Esophagus squamous epithelium (tissue), 5 donors: ENCODE measurements at regions not wholly inside any gene's neighbourhood (a gene's known extent, or its start where the extent isn't known, plus 50 kb on each side); places are given as distances from the start of the nearest gene placed in this dataset.

Experiments
- DNase-seq: peaks from one replicate; lab custom pipeline; 2025; lab: John Stamatoyannopoulos, UW
- H3K27ac ChIP-seq, 4 donors: fragments of 200-600 bp; sonication (generic); one replicate each; pipeline ENCODE4 v1.5.1; 2016 to 2019; ENCODE audit warnings: mild to moderate bottlenecking in 1 of 4
- H3K27me3 ChIP-seq, 4 donors: fragments of 200-600 bp; sonication (generic); 1 replicate in 3 of 4; 2 replicates in 1 of 4; pipeline versions ENCODE4 v1.5.1 to v1.6.0; 2017 to 2021; ENCODE audit warnings: antibody characterized with exemption in 1 of 4
- H3K36me3 ChIP-seq, 3 donors: fragments of 200-600 bp; sonication (generic); one replicate each; pipeline ENCODE4 v1.5.1; 2016 to 2019
- H3K4me1 ChIP-seq, 3 donors: fragments of 200-600 bp; sonication (generic); one replicate each; pipeline ENCODE4 v1.5.1; 2017 to 2019
- H3K4me3 ChIP-seq, 4 donors: fragments of 200-600 bp; sonication (generic); 1 replicate in 3 of 4; 2 replicates in 1 of 4; pipeline ENCODE4 v1.5.1; 2016 to 2019; ENCODE audit warnings: mild to moderate bottlenecking in 2 of 4, moderate library complexity in 1 of 4
- H3K9me3 ChIP-seq, 3 donors: fragments of 200-600 bp; sonication (generic); one replicate each; pipeline ENCODE4 v1.5.1; 2016 to 2019
- POLR2A ChIP-seq, 4 donors: fragments of 450-650 bp; IDR thresholded peaks; one replicate each; pipeline ENCODE4 v1.6.1; 2017; ENCODE audit warnings: antibody characterized with exemption in 4 of 4, mild to moderate bottlenecking in 4 of 4, moderate library complexity in 3 of 4
- WGBS, 2 donors: methylation state at CpG; one replicate each; pipeline ENCODE4 v1.1.5; 2018; 5-methylcytosine and 5-hydroxymethylcytosine counted together
- intact Hi-C: fragments of 100-400 bp; cut with DNase I; formaldehyde crosslinking; loops from one replicate; pipeline ENCODE4 v1.15.0; 2022
- TF ChIP-seq, protein P1 (sequence below), 6 experiments: fragments of 450-650 bp in 4 of 6; fragments of 200-600 bp in 2 of 6; sonication (generic) in 2 of 6; IDR thresholded peaks; one replicate each; pipeline ENCODE4 v1.5.1; 2016 to 2019; ENCODE audit warnings: antibody characterized with exemption in 6 of 6, mild to moderate bottlenecking in 4 of 6, moderate library complexity in 4 of 6
- donor health status: DM: yes; HTN: yes; CAD: no.

DNA sequence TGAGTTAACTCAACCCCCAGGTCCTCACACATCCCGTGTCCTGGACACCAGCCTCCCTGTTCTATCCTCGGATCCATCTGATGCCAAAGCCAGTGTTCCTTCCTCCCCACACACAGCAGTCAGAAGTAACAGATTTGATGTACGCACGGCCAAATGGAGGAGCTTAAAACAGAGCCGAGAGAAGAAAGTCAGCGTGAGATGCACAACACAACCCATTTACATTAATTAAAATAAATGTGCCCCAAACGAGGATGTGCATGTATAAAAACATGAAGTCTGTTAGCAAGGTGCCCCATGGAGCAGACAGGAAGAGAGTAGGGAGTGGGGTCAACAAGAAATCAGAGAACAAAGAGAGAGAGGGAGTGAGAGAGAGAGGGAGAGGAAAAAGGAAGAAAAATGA lies 191.2 kb downstream of the HAUS1 start:
- no peak for DNase-seq
- TF ChIP-seq, protein P1, sequence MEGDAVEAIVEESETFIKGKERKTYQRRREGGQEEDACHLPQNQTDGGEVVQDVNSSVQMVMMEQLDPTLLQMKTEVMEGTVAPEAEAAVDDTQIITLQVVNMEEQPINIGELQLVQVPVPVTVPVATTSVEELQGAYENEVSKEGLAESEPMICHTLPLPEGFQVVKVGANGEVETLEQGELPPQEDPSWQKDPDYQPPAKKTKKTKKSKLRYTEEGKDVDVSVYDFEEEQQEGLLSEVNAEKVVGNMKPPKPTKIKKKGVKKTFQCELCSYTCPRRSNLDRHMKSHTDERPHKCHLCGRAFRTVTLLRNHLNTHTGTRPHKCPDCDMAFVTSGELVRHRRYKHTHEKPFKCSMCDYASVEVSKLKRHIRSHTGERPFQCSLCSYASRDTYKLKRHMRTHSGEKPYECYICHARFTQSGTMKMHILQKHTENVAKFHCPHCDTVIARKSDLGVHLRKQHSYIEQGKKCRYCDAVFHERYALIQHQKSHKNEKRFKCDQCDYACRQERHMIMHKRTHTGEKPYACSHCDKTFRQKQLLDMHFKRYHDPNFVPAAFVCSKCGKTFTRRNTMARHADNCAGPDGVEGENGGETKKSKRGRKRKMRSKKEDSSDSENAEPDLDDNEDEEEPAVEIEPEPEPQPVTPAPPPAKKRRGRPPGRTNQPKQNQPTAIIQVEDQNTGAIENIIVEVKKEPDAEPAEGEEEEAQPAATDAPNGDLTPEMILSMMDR (IDR thresholded peaks at IDR 0.05) = no peak
- no peak for TF ChIP-seq POLR2A (IDR thresholded peaks at IDR 0.05)
- intact Hi-C loops = no loop called here
- Histone ChIP-seq H3K27ac (no peak overlapping the region), H3K4me3 (no peak overlapping the region), H3K4me1 (peaks cover 0 to 13% (median 0%) of the 10 kb centered on the region in 3 donors), H3K36me3 (no peaks in the 10 kb centered on the region), H3K27me3 (no peaks in the 10 kb centered on the region), H3K9me3 (no peaks in the 10 kb centered on the region)
- WGBS, 2 donors = 51 to 81% methylated on average over 4 to 7 of the region's 7 CpGs

DNA sequence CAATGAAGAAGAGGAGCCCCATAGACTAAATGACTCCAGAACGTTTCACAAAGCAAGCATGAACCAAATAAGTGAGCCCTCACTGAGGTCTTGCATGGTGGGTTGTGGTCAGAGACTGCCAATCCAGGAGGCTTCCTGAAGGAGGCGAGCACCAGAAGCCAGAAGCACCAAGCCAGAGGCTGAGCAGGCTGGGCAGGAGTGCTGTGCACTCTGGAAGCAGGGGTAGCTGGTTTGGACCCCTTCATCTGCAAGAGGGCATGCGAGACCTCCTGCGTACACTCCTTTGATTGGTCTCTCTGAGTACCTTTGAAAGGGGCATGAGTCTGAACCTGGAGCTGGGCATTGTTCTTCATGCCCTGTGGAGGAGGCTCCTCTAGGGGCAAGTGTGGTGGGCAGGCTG lies 192.5 kb downstream of the HAUS1 start:
- H3K27me3 ChIP-seq = no peaks in the 10 kb centered on the region
- DNase-seq = no peak
- H3K27ac ChIP-seq = no peak overlapping the region
- WGBS, 2 donors = 83 to 85% methylated on average over 4 of the region's 4 CpGs
- no peaks in the 10 kb centered on the region for H3K36me3 ChIP-seq
- H3K9me3 ChIP-seq = no peaks in the 10 kb centered on the region
- TF ChIP-seq, protein P1 (IDR thresholded peaks at IDR 0.05) = no peak
- no peak for TF ChIP-seq POLR2A (IDR thresholded peaks at IDR 0.05)
- no peak overlapping the region for H3K4me3 ChIP-seq
- H3K4me1 ChIP-seq = peaks cover 0 to 13% (median 0%) of the 10 kb centered on the region in 3 donors
- intact Hi-C loops = no loop called here

DNA sequence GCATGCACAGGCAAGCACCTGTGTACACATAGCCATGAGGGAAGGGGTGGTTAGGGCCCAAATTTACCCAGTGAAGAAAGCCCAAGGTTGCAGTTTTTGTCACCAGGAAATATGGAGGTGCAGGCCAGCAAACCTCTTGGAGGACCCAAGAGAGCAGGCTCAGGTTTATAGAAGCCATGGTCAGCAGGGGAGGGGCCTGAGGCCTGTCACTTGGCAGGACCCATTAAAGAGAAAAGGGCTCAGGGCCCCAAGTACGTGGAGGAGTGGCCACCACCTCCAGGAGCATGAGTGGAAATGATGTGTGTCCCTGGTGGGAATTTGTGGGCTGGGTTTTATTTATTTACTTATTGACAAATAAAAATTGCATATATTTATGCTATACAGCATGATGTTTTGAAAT lies 192.9 kb downstream of the HAUS1 start:
- intact Hi-C loops = no loop called here
- Histone ChIP-seq H3K4me3 (no peak overlapping the region), H3K27ac (no peak overlapping the region), H3K27me3 (no peaks in the 10 kb centered on the region), H3K9me3 (no peaks in the 10 kb centered on the region), H3K4me1 (peaks cover 0 to 13% (median 0%) of the 10 kb centered on the region in 3 donors), H3K36me3 (no peaks in the 10 kb centered on the region)
- no peak for DNase-seq
- WGBS, 2 donors = 64 to 67% methylated on average over 1 of the region's 1 CpG
- TF ChIP-seq, protein P1 (IDR thresholded peaks at IDR 0.05) = no peak
- TF ChIP-seq POLR2A (IDR thresholded peaks at IDR 0.05) = no peak

DNA sequence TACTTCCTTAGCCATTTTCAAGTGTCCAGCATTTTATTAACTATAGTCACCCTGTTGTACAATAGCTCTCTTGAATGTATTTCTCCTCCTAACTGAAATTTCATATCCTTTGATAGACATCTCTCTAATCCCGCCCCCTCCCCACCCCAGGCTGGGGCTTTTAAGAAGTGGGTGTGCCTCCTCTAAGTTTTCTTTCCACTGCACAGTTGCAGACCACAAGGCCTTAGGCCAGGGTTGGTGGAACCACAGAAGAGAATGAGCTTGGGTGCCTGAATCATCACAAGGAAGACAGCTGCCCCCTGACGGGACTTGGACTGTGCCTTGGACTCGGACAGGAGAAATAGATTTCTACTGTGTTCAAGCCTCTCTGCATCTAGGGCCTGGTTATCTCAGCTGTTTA lies 193.4 kb downstream of the HAUS1 start:
- H3K4me3 ChIP-seq = no peak overlapping the region
- no peak overlapping the region for H3K27ac ChIP-seq
- 74 to 75% methylated on average over 3 of the region's 3 CpGs for WGBS, 2 donors
- no peaks in the 10 kb centered on the region for H3K36me3 ChIP-seq
- no peak for DNase-seq
- intact Hi-C loops = no loop called here
- H3K9me3 ChIP-seq = no peaks in the 10 kb centered on the region
- TF ChIP-seq POLR2A (IDR thresholded peaks at IDR 0.05) = no peak
- TF ChIP-seq, protein P1 (IDR thresholded peaks at IDR 0.05) = no peak
- H3K4me1 ChIP-seq = peaks cover 0 to 13% (median 0%) of the 10 kb centered on the region in 3 donors
- H3K27me3 ChIP-seq = no peaks in the 10 kb centered on the region

DNA sequence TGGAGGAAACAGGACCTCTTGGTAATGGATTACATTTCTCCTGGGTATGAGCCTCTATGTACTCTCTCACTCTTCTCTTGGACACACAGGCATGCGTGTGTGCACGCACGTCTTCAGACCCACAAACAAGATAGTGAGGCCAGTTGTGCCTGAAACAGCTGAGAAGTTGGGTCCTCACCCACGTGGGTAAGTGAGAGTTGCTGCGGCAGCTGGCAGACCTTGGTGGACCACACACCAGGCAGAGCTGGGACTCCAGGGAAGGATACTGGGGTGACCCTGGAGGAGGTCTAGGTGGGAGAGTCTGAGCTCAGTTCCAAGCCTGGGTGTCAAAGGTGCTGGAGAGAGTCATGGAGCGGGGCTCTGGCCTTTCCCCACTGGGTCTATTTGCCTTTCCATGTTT lies 194.3 kb downstream of the HAUS1 start:
- Histone ChIP-seq H3K36me3 (no peaks in the 10 kb centered on the region), H3K27me3 (no peaks in the 10 kb centered on the region), H3K4me3 (no peak overlapping the region), H3K27ac (no peak overlapping the region), H3K4me1 (peaks cover 0 to 11% (median 0%) of the 10 kb centered on the region in 3 donors), H3K9me3 (no peaks in the 10 kb centered on the region)
- DNase-seq = no peak
- intact Hi-C loops = no loop called here
- WGBS, 2 donors = 88 to 94% methylated on average over 2 to 6 of the region's 6 CpGs
- TF ChIP-seq, protein P1 (IDR thresholded peaks at IDR 0.05) = no peak
- no peak for TF ChIP-seq POLR2A (IDR thresholded peaks at IDR 0.05)
